DOHH2 (cell line): ENCODE measurements at regions not wholly inside any gene's neighbourhood (a gene's known extent, or its start where the extent isn't known, plus 50 kb on each side); places are given as distances from the start of the nearest gene placed in this dataset.

Source experiments
- H3F3A ChIP-seq: fragments of 200-600 bp; sonication (generic), shearing (Covaris generic); 2 replicates; pipeline ENCODE4 v1.6.0; 2016; ENCODE audit warnings: antibody characterized with exemption, mild to moderate bottlenecking; ENCODE audit not compliant: control insufficient read depth, insufficient read depth
- H3K27ac ChIP-seq: fragments of 200-600 bp; sonication (generic); 2 replicates; pipeline ENCODE4 v1.5.1; 2014; ENCODE audit warnings: low read depth, mild to moderate bottlenecking, low read length, moderate library complexity
- H3K27me3 ChIP-seq: fragments of 200-600 bp; sonication (generic); 2 replicates; pipeline ENCODE4 v1.6.1; 2014; ENCODE audit warnings: mild to moderate bottlenecking, low read length, mixed read lengths; ENCODE audit not compliant: control insufficient read depth
- H3K36me3 ChIP-seq: fragments of 200-600 bp; sonication (generic); 2 replicates; pipeline ENCODE4 v1.6.1; 2014; ENCODE audit warnings: mild to moderate bottlenecking, low read length, moderate library complexity, mixed read lengths; ENCODE audit not compliant: control insufficient read depth
- H3K4me1 ChIP-seq: fragments of 200-600 bp; sonication (generic); 2 replicates; pipeline ENCODE4 v1.6.1; 2014; ENCODE audit warnings: mild to moderate bottlenecking, low read length, mixed read lengths; ENCODE audit not compliant: control insufficient read depth
- H3K4me2 ChIP-seq: fragments of 200-600 bp; sonication (generic); 2 replicates; pipeline ENCODE4 v1.6.0; 2014; ENCODE audit warnings: mild to moderate bottlenecking, low read length, moderate library complexity
- H3K4me3 ChIP-seq: fragments of 200-600 bp; sonication (generic); 2 replicates; pipeline ENCODE4 v1.5.1; 2014; ENCODE audit warnings: mild to moderate bottlenecking, low read length, mixed read lengths
- H3K79me2 ChIP-seq: fragments of 200-600 bp; sonication (generic); 2 replicates; pipeline ENCODE4 v1.6.1; 2014; ENCODE audit warnings: mild to moderate bottlenecking, low read length, mixed read lengths; ENCODE audit not compliant: control insufficient read depth
- H3K9me2 ChIP-seq: fragments of 200-600 bp; sonication (generic); replicated peaks from 2 replicates; pipeline ENCODE4 v1.6.1; 2014; ENCODE audit warnings: mild to moderate bottlenecking, low read length, mixed read lengths; ENCODE audit not compliant: control insufficient read depth
- H3K9me3 ChIP-seq: fragments of 200-600 bp; sonication (generic); 2 replicates; pipeline ENCODE4 v1.6.1; 2014; ENCODE audit warnings: antibody characterized with exemption, low read length, mixed read lengths; ENCODE audit not compliant: control insufficient read depth, insufficient read depth
- H4K20me1 ChIP-seq: fragments of 200-600 bp; sonication (generic); 2 replicates; pipeline ENCODE4 v1.6.0; 2014; ENCODE audit warnings: low read depth, mild to moderate bottlenecking, antibody characterized with exemption, low read length, moderate library complexity; ENCODE audit not compliant: control insufficient read depth, insufficient read depth
- EZH2phosphoT487 ChIP-seq: fragments of 200-600 bp; sonication (generic); IDR thresholded peaks from 2 replicates; pipeline ENCODE4 v1.6.1; 2017; ENCODE audit warnings: borderline replicate concordance, mild to moderate bottlenecking, antibody characterized with exemption, low read length, moderate library complexity, mixed read lengths
- TF ChIP-seq, protein P1 (sequence below): fragments of 200-600 bp; sonication (generic); IDR thresholded peaks from one replicate; pipeline ENCODE4 v1.5.1; 2014; ENCODE audit warnings: antibody characterized with exemption, mild to moderate bottlenecking, low read depth, low read length; ENCODE audit not compliant: poor library complexity, severe bottlenecking

DNA sequence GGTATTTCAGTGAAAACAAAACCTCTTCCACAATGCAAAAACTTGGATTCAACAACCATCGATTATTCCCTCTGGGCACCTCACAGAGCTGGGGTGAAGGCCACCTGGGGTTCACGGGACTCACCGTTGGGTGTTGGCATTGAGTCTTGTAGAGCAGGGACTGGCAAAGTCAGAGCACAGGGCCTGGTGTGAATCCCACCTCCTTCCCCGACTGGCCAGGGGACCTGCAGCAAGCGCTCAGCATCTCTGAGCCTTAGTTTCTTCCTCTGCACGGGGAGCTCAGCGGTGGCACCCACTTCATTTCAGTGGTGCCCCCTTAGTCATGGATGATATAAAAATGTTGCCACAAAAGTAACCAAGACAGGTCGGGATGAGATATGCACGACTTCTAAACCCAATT lies 100.4 kb downstream of the METRNL start:
- no peak for TF ChIP-seq EZH2phosphoT487
- TF ChIP-seq, protein P1, sequence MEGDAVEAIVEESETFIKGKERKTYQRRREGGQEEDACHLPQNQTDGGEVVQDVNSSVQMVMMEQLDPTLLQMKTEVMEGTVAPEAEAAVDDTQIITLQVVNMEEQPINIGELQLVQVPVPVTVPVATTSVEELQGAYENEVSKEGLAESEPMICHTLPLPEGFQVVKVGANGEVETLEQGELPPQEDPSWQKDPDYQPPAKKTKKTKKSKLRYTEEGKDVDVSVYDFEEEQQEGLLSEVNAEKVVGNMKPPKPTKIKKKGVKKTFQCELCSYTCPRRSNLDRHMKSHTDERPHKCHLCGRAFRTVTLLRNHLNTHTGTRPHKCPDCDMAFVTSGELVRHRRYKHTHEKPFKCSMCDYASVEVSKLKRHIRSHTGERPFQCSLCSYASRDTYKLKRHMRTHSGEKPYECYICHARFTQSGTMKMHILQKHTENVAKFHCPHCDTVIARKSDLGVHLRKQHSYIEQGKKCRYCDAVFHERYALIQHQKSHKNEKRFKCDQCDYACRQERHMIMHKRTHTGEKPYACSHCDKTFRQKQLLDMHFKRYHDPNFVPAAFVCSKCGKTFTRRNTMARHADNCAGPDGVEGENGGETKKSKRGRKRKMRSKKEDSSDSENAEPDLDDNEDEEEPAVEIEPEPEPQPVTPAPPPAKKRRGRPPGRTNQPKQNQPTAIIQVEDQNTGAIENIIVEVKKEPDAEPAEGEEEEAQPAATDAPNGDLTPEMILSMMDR, result no peak
- no peaks in the 10 kb centered on the region for H3K79me2 ChIP-seq
- H3K4me3 ChIP-seq, result no peak overlapping the region
- no peaks in the 10 kb centered on the region for H3K9me2 ChIP-seq
- H3F3A ChIP-seq, result no peaks in the 10 kb centered on the region
- H3K4me2 ChIP-seq, result no peak overlapping the region
- no peaks in the 10 kb centered on the region for H3K9me3 ChIP-seq
- no peaks in the 10 kb centered on the region for H4K20me1 ChIP-seq
- peaks cover 19% of the 10 kb centered on the region for H3K4me1 ChIP-seq
- H3K36me3 ChIP-seq, result no peaks in the 10 kb centered on the region
- H3K27ac ChIP-seq, result no peak overlapping the region
- H3K27me3 ChIP-seq, result no peaks in the 10 kb centered on the region

GRCh38 chr17:83180264-83180995 lies 101.0 kb downstream of the METRNL start:
- TF ChIP-seq, protein P1, result no peak
- TF ChIP-seq EZH2phosphoT487, result no peak
- H3K4me3 ChIP-seq, result no peak overlapping the region
- no peaks in the 10 kb centered on the region for H4K20me1 ChIP-seq
- no peaks in the 10 kb centered on the region for H3F3A ChIP-seq
- H3K27ac ChIP-seq, result no peak overlapping the region
- peaks cover 13% of the 10 kb centered on the region for H3K4me1 ChIP-seq
- H3K9me2 ChIP-seq, result no peaks in the 10 kb centered on the region
- H3K4me2 ChIP-seq, result no peak overlapping the region
- no peaks in the 10 kb centered on the region for H3K27me3 ChIP-seq
- no peaks in the 10 kb centered on the region for H3K79me2 ChIP-seq
- no peaks in the 10 kb centered on the region for H3K36me3 ChIP-seq
- H3K9me3 ChIP-seq, result no peaks in the 10 kb centered on the region

- no peak for TF ChIP-seq EZH2phosphoT487
- TF ChIP-seq, protein P1, result no peak
- no peaks in the 10 kb centered on the region for H3K79me2 ChIP-seq
- H3F3A ChIP-seq, result no peaks in the 10 kb centered on the region
- no peak overlapping the region for H3K27ac ChIP-seq
- H4K20me1 ChIP-seq, result no peaks in the 10 kb centered on the region
- H3K4me3 ChIP-seq, result no peak overlapping the region
- no peaks in the 10 kb centered on the region for H3K9me3 ChIP-seq
- no peaks in the 10 kb centered on the region for H3K27me3 ChIP-seq
- peaks cover 7% of the 10 kb centered on the region for H3K4me1 ChIP-seq
- no peak overlapping the region for H3K4me2 ChIP-seq
- no peaks in the 10 kb centered on the region for H3K36me3 ChIP-seq
- H3K9me2 ChIP-seq, result no peaks in the 10 kb centered on the region
Measured at GRCh38 chr17:83180996-83181481, 101.6 kb downstream of the METRNL start.
